Endothelial cell of umbilical vein (primary cell): ENCODE measurements at regions not wholly inside any gene's neighbourhood (a gene's known extent, or its start where the extent isn't known, plus 50 kb on each side); places are given as distances from the start of the nearest gene placed in this dataset.
A peak's percentile ranks its signal among the peaks of the same experiment; 100 is the strongest.

Experiments used
- BruUV-seq: library from RNA; stranded (reverse); fragments of 400-500 nt; replicated peaks from 2 replicates; lab custom pipeline; 2021; lab: Mats Ljungman, UMichigan
- CTCF ChIA-PET: fragments of 300-600, 350-600 bp; sonication (Branson Sonifier 250); formaldehyde crosslinking; loops from one replicate; lab custom pipeline; 2021; ENCODE audit warnings: antibody characterized with exemption, inconsistent platforms; lab: Charles Lee
- POLR2A ChIA-PET: fragments of 300-600, 350-600 bp; sonication (Branson Sonifier 250); formaldehyde crosslinking; loops from one replicate; lab custom pipeline; 2021; ENCODE audit warnings: antibody characterized with exemption, inconsistent platforms; lab: Charles Lee
- DNase-seq: peaks from one replicate; pipeline ENCODE4 v3.0.0-alpha.2; 2011; ENCODE audit warnings: low read depth, low spot score
- FAIRE-seq: peaks from 2 replicates; lab custom pipeline; 2011; peaks lifted over from hg19 to GRCh38; lab: Jason Lieb, UNC
- H2AFZ ChIP-seq: 2 replicates; pipeline ENCODE4 v1.6.0; 2012; ENCODE audit warnings: low read depth, low read length, control low read depth, inconsistent platforms
- H3K27ac ChIP-seq: 2 replicates; pipeline ENCODE4 v1.5.1; 2011; ENCODE audit warnings: low read depth, mild to moderate bottlenecking, control low read depth, low read length, moderate library complexity; ENCODE audit not compliant: insufficient read depth
- H3K27me3 ChIP-seq, 2 experiments: 2 replicates each; pipeline versions ENCODE4 v1.6.0 to v1.6.1; 2011; ENCODE audit warnings: low read length in 2 of 2, mixed read lengths in 1 of 2; ENCODE audit not compliant: control insufficient read depth in 2 of 2, insufficient read depth in 2 of 2
- H3K36me3 ChIP-seq, 2 experiments: 2 replicates in 1 of 2; 3 replicates in 1 of 2; pipeline ENCODE4 v1.5.1; 2011; ENCODE audit warnings: low read length in 2 of 2, mild to moderate bottlenecking in 1 of 2, moderate library complexity in 1 of 2; ENCODE audit not compliant: control insufficient read depth in 2 of 2, insufficient read depth in 2 of 2; ENCODE audit errors: extremely low read depth in 1 of 2
- H3K4me1 ChIP-seq: 3 replicates; pipeline ENCODE4 v1.5.1; 2011; ENCODE audit warnings: mild to moderate bottlenecking, low read length; ENCODE audit not compliant: control insufficient read depth, insufficient read depth; ENCODE audit errors: extremely low read depth
- H3K4me2 ChIP-seq: 2 replicates; pipeline ENCODE4 v1.6.1; 2011; ENCODE audit warnings: low read length, control low read depth, mixed read lengths; ENCODE audit not compliant: insufficient read depth
- H3K4me3 ChIP-seq, 3 experiments: fragments of 200-600 bp in 1 of 3; sonication (generic), shearing (Covaris generic) in 1 of 3; replicated peaks in 1 of 3; 2 replicates each; pipeline ENCODE4 v1.5.1; 2011 to 2016; ENCODE audit warnings: control low read depth in 3 of 3, low read length in 3 of 3, mild to moderate bottlenecking in 2 of 3, inconsistent platforms in 1 of 3, low read depth in 1 of 3, moderate library complexity in 1 of 3; ENCODE audit not compliant: insufficient read depth in 1 of 3
- H3K79me2 ChIP-seq: 2 replicates; pipeline ENCODE4 v1.6.0; 2012; ENCODE audit warnings: low read length, inconsistent platforms; ENCODE audit not compliant: control insufficient read depth, insufficient read depth
- H3K9ac ChIP-seq: replicated peaks from 2 replicates; pipeline ENCODE3; 2011; ENCODE audit warnings: low read length, control low read depth; ENCODE audit not compliant: insufficient read depth; ENCODE audit errors: extremely low read depth
- H3K9me1 ChIP-seq: replicated peaks from 3 replicates; pipeline ENCODE4 v1.6.0; 2011; ENCODE audit warnings: mild to moderate bottlenecking, low read length; ENCODE audit not compliant: control insufficient read depth, insufficient read depth; ENCODE audit errors: extremely low read depth
- H3K9me3 ChIP-seq: replicated peaks from 2 replicates; pipeline ENCODE4 v1.5.1; 2012; ENCODE audit warnings: low read length, inconsistent platforms; ENCODE audit not compliant: control insufficient read depth, insufficient read depth
- H4K20me1 ChIP-seq: replicated peaks from 2 replicates; pipeline ENCODE3; 2011; ENCODE audit warnings: mild to moderate bottlenecking, low read length; ENCODE audit not compliant: control insufficient read depth, insufficient read depth; ENCODE audit errors: extremely low read depth
- GATA2 ChIP-seq: IDR thresholded peaks from 2 replicates; pipeline ENCODE4 v1.7.0; 2011; ENCODE audit warnings: low read depth, mild to moderate bottlenecking, moderate library complexity, mixed read lengths, low read length; ENCODE audit not compliant: insufficient read length, insufficient read depth
- JUN ChIP-seq: IDR thresholded peaks from 2 replicates; pipeline ENCODE4 v1.6.1; 2011; ENCODE audit warnings: borderline replicate concordance, low read depth; ENCODE audit not compliant: insufficient read length, insufficient read depth
- MYC ChIP-seq: IDR thresholded peaks from one replicate; pipeline ENCODE4 v1.6.1; 2011; ENCODE audit warnings: mild to moderate bottlenecking, low read depth, low read length
- POLR2AphosphoS5 ChIP-seq: IDR thresholded peaks from 2 replicates; pipeline ENCODE4 v1.6.1; 2012; ENCODE audit warnings: low read depth, mild to moderate bottlenecking, control low read depth, low read length, moderate library complexity; ENCODE audit not compliant: insufficient read depth
- dilution Hi-C: fragments of 300-500 bp; cut with MboI; formaldehyde crosslinking; loops from one replicate; pipeline ENCODE4 v1.15.0; 2019; ENCODE audit warnings: low sequenced_read_pairs; ENCODE audit not compliant: extremely low pct_ligation_motif_present
- intact Hi-C: fragments of 100-400 bp; cut with micrococcal nuclease; formaldehyde crosslinking; loops from one replicate; pipeline ENCODE4 v1.10.0; 2022
- TF ChIP-seq, protein P1 (sequence below), 2 donors: IDR thresholded peaks; 1 replicate in 1 of 2; 2 replicates in 1 of 2; pipeline ENCODE4 v1.5.1; 2011; ENCODE audit warnings: low read length in 2 of 2, mild to moderate bottlenecking in 2 of 2, moderate library complexity in 2 of 2, control low read depth in 1 of 2, inconsistent platforms in 1 of 2, low read depth in 1 of 2; ENCODE audit not compliant: insufficient read depth in 1 of 2; ENCODE audit errors: extremely low read depth in 1 of 2
- TF ChIP-seq, protein P2 (sequence below): IDR thresholded peaks from 2 replicates; pipeline ENCODE4 v1.6.1; 2011; ENCODE audit not compliant: insufficient read depth, insufficient read length

DNA sequence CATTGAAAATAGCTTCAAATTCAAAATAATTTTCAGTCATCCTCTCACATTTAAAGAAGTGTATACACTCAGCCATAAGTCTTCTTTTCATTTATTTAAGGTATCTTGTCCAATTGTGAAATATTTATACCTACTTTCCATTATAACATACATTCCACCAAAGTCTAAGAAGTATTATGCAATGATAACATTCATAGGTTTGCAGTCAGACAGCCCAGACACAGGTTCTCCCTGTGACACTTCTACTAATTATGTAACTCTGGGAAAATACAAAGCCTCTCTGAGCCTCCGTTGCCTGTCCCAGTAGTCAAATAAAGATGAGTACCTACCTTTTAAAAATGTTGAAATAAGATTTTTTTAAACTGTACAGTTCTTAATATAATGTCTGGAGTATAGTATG, 320.9 kb upstream of the RPS23 start:
- dilution Hi-C loops: no loop called here
- no peak for TF ChIP-seq POLR2AphosphoS5
- TF ChIP-seq JUN: no peak
- no peak for TF ChIP-seq GATA2
- TF ChIP-seq, protein P1, sequence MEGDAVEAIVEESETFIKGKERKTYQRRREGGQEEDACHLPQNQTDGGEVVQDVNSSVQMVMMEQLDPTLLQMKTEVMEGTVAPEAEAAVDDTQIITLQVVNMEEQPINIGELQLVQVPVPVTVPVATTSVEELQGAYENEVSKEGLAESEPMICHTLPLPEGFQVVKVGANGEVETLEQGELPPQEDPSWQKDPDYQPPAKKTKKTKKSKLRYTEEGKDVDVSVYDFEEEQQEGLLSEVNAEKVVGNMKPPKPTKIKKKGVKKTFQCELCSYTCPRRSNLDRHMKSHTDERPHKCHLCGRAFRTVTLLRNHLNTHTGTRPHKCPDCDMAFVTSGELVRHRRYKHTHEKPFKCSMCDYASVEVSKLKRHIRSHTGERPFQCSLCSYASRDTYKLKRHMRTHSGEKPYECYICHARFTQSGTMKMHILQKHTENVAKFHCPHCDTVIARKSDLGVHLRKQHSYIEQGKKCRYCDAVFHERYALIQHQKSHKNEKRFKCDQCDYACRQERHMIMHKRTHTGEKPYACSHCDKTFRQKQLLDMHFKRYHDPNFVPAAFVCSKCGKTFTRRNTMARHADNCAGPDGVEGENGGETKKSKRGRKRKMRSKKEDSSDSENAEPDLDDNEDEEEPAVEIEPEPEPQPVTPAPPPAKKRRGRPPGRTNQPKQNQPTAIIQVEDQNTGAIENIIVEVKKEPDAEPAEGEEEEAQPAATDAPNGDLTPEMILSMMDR (IDR thresholded peaks at IDR 0.05; ENCODE audit: extremely low read depth in 1 of 2, insufficient read depth in 1 of 2, low read depth in 1 of 2, low read length in 2 of 2): no peak
- TF ChIP-seq, protein P2, sequence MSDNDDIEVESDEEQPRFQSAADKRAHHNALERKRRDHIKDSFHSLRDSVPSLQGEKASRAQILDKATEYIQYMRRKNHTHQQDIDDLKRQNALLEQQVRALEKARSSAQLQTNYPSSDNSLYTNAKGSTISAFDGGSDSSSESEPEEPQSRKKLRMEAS: no peak
- no peak for TF ChIP-seq MYC
- Histone ChIP-seq H3K27ac (no peak overlapping the region), H3K9me3 (no peaks in the 10 kb centered on the region), H3K79me2 (no peaks in the 10 kb centered on the region), H3K36me3 (no peaks in the 10 kb centered on the region), H3K4me1 (no peaks in the 10 kb centered on the region), H3K4me2 (no peak overlapping the region), H3K9me1 (no peaks in the 10 kb centered on the region), H3K27me3 (peaks cover 3 to 5% of the 10 kb centered on the region in 2 experiments), H4K20me1 (no peaks in the 10 kb centered on the region), H2AFZ (no peak overlapping the region), H3K9ac (no peak overlapping the region), H3K4me3 (no peak overlapping the region)
- no peak for FAIRE-seq
- ChIA-PET CTCF (interaction anchor here (1.0 kb wide), 1 partner anchor 42 kb away, joined by 3 read pairs; no protein-coding TSS in a partner anchor), POLR2A (no interaction called here)
- BruUV-seq: no TSS peak
- DNase-seq: no peak
- intact Hi-C loops: no loop called here

DNA sequence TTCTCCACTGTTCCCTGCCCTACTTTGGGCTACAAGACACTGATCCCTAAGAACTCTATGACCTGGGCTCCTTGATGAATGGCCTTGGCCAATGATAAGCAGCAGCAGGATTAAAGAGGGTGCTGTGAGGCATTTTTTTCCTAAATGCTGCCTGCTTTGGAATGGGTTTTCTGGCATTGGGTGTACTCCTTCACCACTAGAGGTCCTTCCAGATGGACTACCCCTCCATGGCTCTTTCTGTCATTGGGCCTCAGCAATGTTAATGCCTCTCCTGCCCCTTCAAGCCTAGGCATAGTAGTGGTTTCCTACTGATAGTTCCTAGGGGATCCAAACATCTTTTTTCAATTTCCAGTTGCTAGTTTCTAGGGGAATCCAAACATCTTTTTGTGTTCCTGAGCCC, 319.3 kb upstream of the RPS23 start:
- TF ChIP-seq, protein P1 (IDR thresholded peaks at IDR 0.05; ENCODE audit: extremely low read depth in 1 of 2, insufficient read depth in 1 of 2, low read depth in 1 of 2, low read length in 2 of 2): peak in 1 of 2 donors; percentile 3
- no peak for TF ChIP-seq MYC
- ChIA-PET CTCF (interaction anchor here (1.5 kb wide), 1 partner anchor 8 kb away, joined by 3 read pairs; no protein-coding TSS in a partner anchor), POLR2A (no interaction called here)
- no peak overlapping the region for H3K4me2 ChIP-seq
- H4K20me1 ChIP-seq: no peaks in the 10 kb centered on the region
- H3K9ac ChIP-seq: no peak overlapping the region
- no TSS peak for BruUV-seq
- H3K4me1 ChIP-seq: no peaks in the 10 kb centered on the region
- H2AFZ ChIP-seq: no peak overlapping the region
- no peak overlapping the region for H3K4me3 ChIP-seq
- dilution Hi-C loops: no loop called here
- no peaks in the 10 kb centered on the region for H3K36me3 ChIP-seq
- FAIRE-seq (no peak), DNase-seq (no peak)
- peaks cover 3 to 5% of the 10 kb centered on the region in 2 experiments for H3K27me3 ChIP-seq
- no peak overlapping the region for H3K27ac ChIP-seq
- intact Hi-C loops: no loop called here
- H3K79me2 ChIP-seq: no peaks in the 10 kb centered on the region
- no peaks in the 10 kb centered on the region for H3K9me1 ChIP-seq
- H3K9me3 ChIP-seq: no peaks in the 10 kb centered on the region
